HepG2 (cell line): ENCODE measurements at regions not wholly inside any gene's neighbourhood (a gene's known extent, or its start where the extent isn't known, plus 50 kb on each side); places are given as distances from the start of the nearest gene placed in this dataset.

Experiments used
- ATAC-seq: fragments of 200-7000 bp; cut with Tn5 transposase; 3 replicates; pipeline ENCODE4 v1.9.1; 2020; ENCODE audit warnings: mild to moderate bottlenecking, moderate library complexity
- BruUV-seq: library from RNA; stranded (reverse); fragments of 400-500 nt; replicated peaks from 2 replicates; lab custom pipeline; 2021; lab: Mats Ljungman, UMichigan
- CTCF ChIA-PET: fragments of 300-600 bp; formaldehyde crosslinking; extraction: SDS; loops from one replicate; lab custom pipeline; 2021; ENCODE audit warnings: low total read pairs, inconsistent platforms, low intra/inter-chr PET ratio; lab: Yijun Ruan, JAX
- POLR2A ChIA-PET: fragments of 350-600 bp; sonication (Branson Sonifier 250); formaldehyde crosslinking; loops from one replicate; lab custom pipeline; 2020; ENCODE audit warnings: antibody characterized with exemption, inconsistent platforms; lab: Yijun Ruan, JAX
- DNase-seq: peaks from one replicate; pipeline ENCODE4 v3.0.0-alpha.2; 2015; ENCODE audit warnings: low spot score
- FAIRE-seq: peaks from 3 replicates; lab custom pipeline; 2011; peaks lifted over from hg19 to GRCh38; lab: Jason Lieb, UNC
- H2AFZ ChIP-seq: one replicate; pipeline ENCODE4 v1.6.1; 2011; ENCODE audit warnings: low read length, inconsistent platforms
- H3K27ac ChIP-seq: fragments of 300-600 bp; 3 replicates; pipeline ENCODE4 v1.8.0; 2011; ENCODE audit warnings: mixed run types, mild to moderate bottlenecking, mixed read lengths, low read length, inconsistent platforms; ENCODE audit not compliant: insufficient read depth; ENCODE audit errors: extremely low read length
- H3K27me3 ChIP-seq, 2 experiments: fragments of 200-600 bp in 1 of 2; 2 replicates in 1 of 2; 3 replicates in 1 of 2; pipeline versions ENCODE4 v1.6.0 to v1.8.0; 2011; ENCODE audit warnings: low read length in 2 of 2, mild to moderate bottlenecking in 2 of 2, moderate library complexity in 2 of 2, inconsistent platforms in 1 of 2; ENCODE audit not compliant: insufficient read depth in 2 of 2, control insufficient read depth in 1 of 2
- H3K36me3 ChIP-seq, 2 experiments: fragments of 200-600 bp in 1 of 2; replicated peaks in 1 of 2; 2 replicates in 1 of 2; 3 replicates in 1 of 2; pipeline versions ENCODE4 v1.5.1 to v1.8.0; 2011; ENCODE audit warnings: low read length in 2 of 2, inconsistent platforms in 1 of 2; ENCODE audit not compliant: insufficient read depth in 2 of 2, control insufficient read depth in 1 of 2
- H3K4me1 ChIP-seq: 2 replicates; pipeline ENCODE4 v1.5.1; 2012; ENCODE audit warnings: low read length, inconsistent platforms; ENCODE audit not compliant: insufficient read depth
- H3K4me2 ChIP-seq: 2 replicates; pipeline ENCODE4 v1.6.0; 2011; ENCODE audit warnings: low read depth, low read length, inconsistent platforms
- H3K4me3 ChIP-seq, 3 experiments: fragments of 200-600 bp in 1 of 3; sonication (generic), shearing (Covaris generic) in 1 of 3; replicated peaks in 1 of 3; 2 replicates each; pipeline ENCODE4 v1.5.1; 2011 to 2016; ENCODE audit warnings: low read length in 3 of 3, inconsistent platforms in 2 of 3, low read depth in 2 of 3, mild to moderate bottlenecking in 2 of 3, control low read depth in 1 of 3, mixed read lengths in 1 of 3; ENCODE audit not compliant: insufficient read depth in 1 of 3
- H3K79me2 ChIP-seq: one replicate; pipeline ENCODE4 v1.6.1; 2011; ENCODE audit warnings: low read length, inconsistent platforms; ENCODE audit not compliant: insufficient read depth
- H3K9ac ChIP-seq: 2 replicates; pipeline ENCODE4 v1.6.0; 2011; ENCODE audit warnings: mild to moderate bottlenecking, low read depth, low read length, inconsistent platforms; ENCODE audit not compliant: insufficient read depth
- H3K9me3 ChIP-seq: 2 replicates; pipeline ENCODE4 v1.5.1; 2012; ENCODE audit warnings: mild to moderate bottlenecking, low read length
- H4K20me1 ChIP-seq: 2 replicates; pipeline ENCODE4 v1.6.0; 2011; ENCODE audit warnings: inconsistent platforms, mild to moderate bottlenecking, low read length, moderate library complexity; ENCODE audit not compliant: insufficient read depth
- DMTF1 ChIP-seq: sonication (generic); formaldehyde crosslinking; IDR thresholded peaks from 2 replicates; pipeline ENCODE4 v1.4.0; 2020; ENCODE audit warnings: mild to moderate bottlenecking, missing genetic modification reagents
- HBP1 ChIP-seq: IDR thresholded peaks from 2 replicates; pipeline ENCODE4 v1.6.1; 2016; ENCODE audit warnings: low read depth, control low read depth
- HNRNPH1 ChIP-seq: fragments of 200-400 bp; formaldehyde crosslinking; optimal IDR thresholded peaks from 2 replicates; pipeline ENCODE3; 2017; ENCODE audit warnings: mild to moderate bottlenecking, low read depth, low read length
- MYNN ChIP-seq: sonication (generic); formaldehyde crosslinking; IDR thresholded peaks from 2 replicates; pipeline ENCODE4 v1.4.0; 2020; ENCODE audit warnings: mild to moderate bottlenecking, low read depth, missing genetic modification reagents
- RFX5 ChIP-seq: IDR thresholded peaks from 2 replicates; pipeline ENCODE4 v1.6.1; 2011; ENCODE audit warnings: low read depth, low read length, improper control_type of control experiment
- TFE3 ChIP-seq: IDR thresholded peaks from 2 replicates; pipeline ENCODE4 v1.6.1; 2016
- ZNF430 ChIP-seq: sonication (generic); formaldehyde crosslinking; IDR thresholded peaks from 2 replicates; pipeline ENCODE4 v1.9.0; 2021; ENCODE audit warnings: mild to moderate bottlenecking, missing genetic modification reagents
- WGBS: methylation state at CpG from one replicate; pipeline ENCODE4 v1.1.6; 2017; ENCODE audit warnings: low lambda C conversion rate; 5-methylcytosine and 5-hydroxymethylcytosine counted together
- in situ Hi-C: cut with HindIII; loops from 2 replicates; pipeline ENCODE4 v1.10.0; 2017; ENCODE audit warnings: low pct_unique_long_range_greater_than_20kb; ENCODE audit not compliant: extremely low pct_ligation_motif_present
- intact Hi-C: fragments of 100-400 bp; cut with micrococcal nuclease; formaldehyde crosslinking; loops from one replicate; pipeline ENCODE4 v1.10.0; 2022; ENCODE audit not compliant: unreplicated experiment

GRCh38 chr3:8154617-8155016 is 347.0 kb upstream of the LMCD1 start (continued):
- TF ChIP-seq HBP1 (CRISPR knock-in tag) (no peak), DMTF1 (no peak), TFE3 (CRISPR knock-in tag) (no peak), ZNF430 (no peak), MYNN (CRISPR knock-in tag) (no peak)

GRCh38 chr3:8156138-8156537 is 345.5 kb upstream of the LMCD1 start:
- Histone ChIP-seq H3K27me3 (no peaks in the 10 kb centered on the region), H3K36me3 (no peaks in the 10 kb centered on the region), H3K27ac (no peak overlapping the region), H3K4me2 (no peak overlapping the region), H3K4me1 (no peaks in the 10 kb centered on the region), H2AFZ (no peak overlapping the region), H3K79me2 (no peaks in the 10 kb centered on the region), H3K9me3 (no peaks in the 10 kb centered on the region), H3K4me3 (no peak overlapping the region), H3K9ac (no peak overlapping the region)
- in situ Hi-C loops = no loop called here
- ChIA-PET CTCF (no interaction called here), POLR2A (no interaction called here)
- no peak for DNase-seq
- BruUV-seq = no TSS peak
- no peak for FAIRE-seq
- ATAC-seq = no peak
- TF ChIP-seq RFX5 (peak; percentile 54; the same call in 1 of the 2 replicates), HNRNPH1 (no peak)
- TF ChIP-seq, all 625 proteins: peak for 1
- intact Hi-C loops = no loop called here
- H4K20me1 ChIP-seq = no peaks in the 10 kb centered on the region
- 19% methylated on average over 6 of the region's 6 CpGs for WGBS
